Smooth muscle cell (in vitro differentiated cells): ENCODE measurements at regions not wholly inside any gene's neighbourhood (a gene's known extent, or its start where the extent isn't known, plus 50 kb on each side); places are given as distances from the start of the nearest gene placed in this dataset.

Experiments
- DNase-seq: peaks from one replicate; lab custom pipeline; 2025; ENCODE audit not compliant: unreplicated experiment; lab: John Stamatoyannopoulos, UW
- H2AFZ ChIP-seq: fragments of 200-600 bp; sonication (generic); 2 replicates; pipeline ENCODE4 v1.6.0; 2016; ENCODE audit warnings: antibody characterized with exemption, low read depth, mild to moderate bottlenecking
- H3F3A ChIP-seq: fragments of 200-600 bp; sonication (generic); 2 replicates; pipeline ENCODE4 v1.6.0; 2017; ENCODE audit warnings: antibody characterized with exemption, low read depth
- H3K27ac ChIP-seq: fragments of 200-600 bp; sonication (generic); 2 replicates; pipeline ENCODE4 v1.5.1; 2016; ENCODE audit warnings: low read depth, mild to moderate bottlenecking
- H3K27me3 ChIP-seq: fragments of 200-600 bp; sonication (generic); 2 replicates; pipeline ENCODE4 v1.6.1; 2016; ENCODE audit warnings: low read depth, mild to moderate bottlenecking
- H3K36me3 ChIP-seq: fragments of 200-600 bp; sonication (generic); 2 replicates; pipeline ENCODE4 v1.5.1; 2016; ENCODE audit warnings: low read depth
- H3K4me1 ChIP-seq: fragments of 200-600 bp; sonication (generic); 2 replicates; pipeline ENCODE4 v1.5.1; 2016; ENCODE audit warnings: low read depth
- H3K4me2 ChIP-seq: fragments of 200-600 bp; sonication (generic); 2 replicates; pipeline ENCODE4 v1.6.0; 2016; ENCODE audit warnings: mild to moderate bottlenecking
- H3K4me3 ChIP-seq: fragments of 200-600 bp; sonication (generic); 2 replicates; pipeline ENCODE4 v1.5.1; 2016; ENCODE audit warnings: mild to moderate bottlenecking
- H3K79me2 ChIP-seq: fragments of 200-600 bp; sonication (generic); 2 replicates; pipeline ENCODE4 v1.6.0; 2016; ENCODE audit warnings: low read depth, mild to moderate bottlenecking
- H3K9ac ChIP-seq: fragments of 200-600 bp; sonication (generic); 2 replicates; pipeline ENCODE4 v1.6.0; 2016; ENCODE audit warnings: low read depth
- H3K9me3 ChIP-seq: fragments of 200-600 bp; sonication (generic); replicated peaks from 2 replicates; pipeline ENCODE4 v1.5.1; 2016; ENCODE audit warnings: low read depth
- H4K20me1 ChIP-seq: fragments of 200-600 bp; sonication (generic); 2 replicates; pipeline ENCODE4 v1.6.0; 2016; ENCODE audit warnings: low read depth
- CTCF ChIP-seq: fragments of 200-600 bp; sonication (generic); IDR thresholded peaks from 2 replicates; pipeline ENCODE4 v1.5.1; 2017; ENCODE audit warnings: borderline replicate concordance, mild to moderate bottlenecking, antibody characterized with exemption; ENCODE audit not compliant: insufficient read depth, poor library complexity, severe bottlenecking
- WGBS: methylation state at CpG from one replicate; pipeline ENCODE4 v1.1.7; 2016; ENCODE audit warnings: low lambda C conversion rate; 5-methylcytosine and 5-hydroxymethylcytosine counted together

GRCh38 chr17:34485999-34486398 lies 93.4 kb upstream of the TMEM132E start:
- H4K20me1 ChIP-seq: no peaks in the 10 kb centered on the region
- peaks cover 31% of the 10 kb centered on the region for H3K27me3 ChIP-seq
- no peak for TF ChIP-seq CTCF
- H3K27ac ChIP-seq: no peak overlapping the region
- DNase-seq: no peak
- no peaks in the 10 kb centered on the region for H3F3A ChIP-seq
- no peak overlapping the region for H3K9ac ChIP-seq
- H3K4me2 ChIP-seq: no peak overlapping the region
- no peaks in the 10 kb centered on the region for H3K36me3 ChIP-seq
- WGBS: 80% methylated on average over 7 of the region's 7 CpGs
- H3K9me3 ChIP-seq: no peaks in the 10 kb centered on the region
- no peak overlapping the region for H3K4me3 ChIP-seq
- no peaks in the 10 kb centered on the region for H3K4me1 ChIP-seq
- H2AFZ ChIP-seq: no peak overlapping the region
- no peaks in the 10 kb centered on the region for H3K79me2 ChIP-seq

GRCh38 chr17:34484193-34484733 lies 95.1 kb upstream of the TMEM132E start:
- Histone ChIP-seq H3K4me3 (no peak overlapping the region), H3K4me2 (no peak overlapping the region), H3K36me3 (no peaks in the 10 kb centered on the region), H3K9me3 (no peaks in the 10 kb centered on the region), H2AFZ (no peak overlapping the region), H3K27me3 (peaks cover 42% of the 10 kb centered on the region), H3K4me1 (no peaks in the 10 kb centered on the region), H3K9ac (no peak overlapping the region), H3K79me2 (no peaks in the 10 kb centered on the region), H4K20me1 (no peaks in the 10 kb centered on the region), H3F3A (no peaks in the 10 kb centered on the region), H3K27ac (no peak overlapping the region)
- no peak for TF ChIP-seq CTCF
- 82% methylated on average over 8 of the region's 8 CpGs for WGBS
- no peak for DNase-seq

GRCh38 chr17:34482730-34483129 lies 96.7 kb upstream of the TMEM132E start:
- TF ChIP-seq CTCF: no peak
- Histone ChIP-seq H3F3A (no peaks in the 10 kb centered on the region), H3K4me3 (no peak overlapping the region), H3K79me2 (no peaks in the 10 kb centered on the region), H3K4me2 (no peak overlapping the region), H2AFZ (no peak overlapping the region), H3K36me3 (no peaks in the 10 kb centered on the region), H3K27me3 (peaks cover 42% of the 10 kb centered on the region), H3K9me3 (no peaks in the 10 kb centered on the region), H4K20me1 (no peaks in the 10 kb centered on the region), H3K4me1 (no peaks in the 10 kb centered on the region), H3K9ac (no peak overlapping the region), H3K27ac (no peak overlapping the region)
- WGBS: 86% methylated on average over 7 of the region's 7 CpGs
- DNase-seq: no peak

GRCh38 chr17:34481779-34482178 lies 97.6 kb upstream of the TMEM132E start:
- no peak overlapping the region for H3K27ac ChIP-seq
- no peak overlapping the region for H3K4me3 ChIP-seq
- no peaks in the 10 kb centered on the region for H3K36me3 ChIP-seq
- no peaks in the 10 kb centered on the region for H4K20me1 ChIP-seq
- no peaks in the 10 kb centered on the region for H3F3A ChIP-seq
- no peak overlapping the region for H2AFZ ChIP-seq
- no peaks in the 10 kb centered on the region for H3K4me1 ChIP-seq
- DNase-seq: no peak
- H3K27me3 ChIP-seq: peaks cover 37% of the 10 kb centered on the region
- H3K79me2 ChIP-seq: no peaks in the 10 kb centered on the region
- no peak overlapping the region for H3K4me2 ChIP-seq
- TF ChIP-seq CTCF: no peak
- no peaks in the 10 kb centered on the region for H3K9me3 ChIP-seq
- H3K9ac ChIP-seq: no peak overlapping the region
- WGBS: 55% methylated on average over 1 of the region's 1 CpG
